Neutrophil (primary cell): ENCODE measurements at regions not wholly inside any gene's neighbourhood (a gene's known extent, or its start where the extent isn't known, plus 50 kb on each side); places are given as distances from the start of the nearest gene placed in this dataset.

Experiments used
- H3K27ac ChIP-seq: fragments of 200-600 bp; sonication (generic); 2 replicates; pipeline ENCODE4 v1.5.1; 2016; ENCODE audit warnings: mild to moderate bottlenecking, moderate library complexity
- H3K27me3 ChIP-seq: fragments of 200-600 bp; sonication (generic); 2 replicates; pipeline ENCODE4 v1.6.0; 2016; ENCODE audit warnings: mild to moderate bottlenecking
- H3K36me3 ChIP-seq: fragments of 200-600 bp; sonication (generic); 2 replicates; pipeline ENCODE4 v1.5.1; 2017
- H3K4me1 ChIP-seq, 2 experiments: fragments of 200-600 bp in 1 of 2; sonication (generic) in 1 of 2; 1 replicate in 1 of 2; 2 replicates in 1 of 2; pipeline versions ENCODE4 v1.5.1 to v1.6.1; 2013 to 2016; ENCODE audit warnings: low read depth in 1 of 2, low read length in 1 of 2, mild to moderate bottlenecking in 1 of 2, moderate library complexity in 1 of 2; ENCODE audit not compliant: control insufficient read depth in 1 of 2, insufficient read depth in 1 of 2
- H3K4me3 ChIP-seq, 2 experiments: fragments of 200-600 bp in 1 of 2; sonication (generic) in 1 of 2; 1 replicate in 1 of 2; 2 replicates in 1 of 2; pipeline ENCODE4 v1.5.1; 2013 to 2016; ENCODE audit warnings: low read depth in 1 of 2, low read length in 1 of 2, mild to moderate bottlenecking in 1 of 2, moderate library complexity in 1 of 2
- H3K9me3 ChIP-seq: fragments of 200-600 bp; sonication (generic); 2 replicates; pipeline ENCODE4 v1.5.1; 2016
- CTCF ChIP-seq: fragments of 200-600 bp; sonication (generic); IDR thresholded peaks from 2 replicates; pipeline ENCODE4 v1.5.1; 2016; ENCODE audit warnings: antibody characterized with exemption

GRCh38 chr6:144360401-144360800, 75.3 kb downstream of the UTRN start:
- no peaks in the 10 kb centered on the region for H3K36me3 ChIP-seq
- no peak for TF ChIP-seq CTCF
- no peak overlapping the region for H3K4me3 ChIP-seq
- no peaks in the 10 kb centered on the region for H3K9me3 ChIP-seq
- no peak overlapping the region for H3K27ac ChIP-seq
- H3K27me3 ChIP-seq: no peaks in the 10 kb centered on the region
- H3K4me1 ChIP-seq: peaks cover 12 to 13% of the 10 kb centered on the region in 2 experiments

- TF ChIP-seq CTCF: no peak
- H3K4me1 ChIP-seq: peaks cover 13 to 18% of the 10 kb centered on the region in 2 experiments
These were observed 75.9 kb downstream of the UTRN start for GRCh38 chr6:144361016-144361415.

DNA sequence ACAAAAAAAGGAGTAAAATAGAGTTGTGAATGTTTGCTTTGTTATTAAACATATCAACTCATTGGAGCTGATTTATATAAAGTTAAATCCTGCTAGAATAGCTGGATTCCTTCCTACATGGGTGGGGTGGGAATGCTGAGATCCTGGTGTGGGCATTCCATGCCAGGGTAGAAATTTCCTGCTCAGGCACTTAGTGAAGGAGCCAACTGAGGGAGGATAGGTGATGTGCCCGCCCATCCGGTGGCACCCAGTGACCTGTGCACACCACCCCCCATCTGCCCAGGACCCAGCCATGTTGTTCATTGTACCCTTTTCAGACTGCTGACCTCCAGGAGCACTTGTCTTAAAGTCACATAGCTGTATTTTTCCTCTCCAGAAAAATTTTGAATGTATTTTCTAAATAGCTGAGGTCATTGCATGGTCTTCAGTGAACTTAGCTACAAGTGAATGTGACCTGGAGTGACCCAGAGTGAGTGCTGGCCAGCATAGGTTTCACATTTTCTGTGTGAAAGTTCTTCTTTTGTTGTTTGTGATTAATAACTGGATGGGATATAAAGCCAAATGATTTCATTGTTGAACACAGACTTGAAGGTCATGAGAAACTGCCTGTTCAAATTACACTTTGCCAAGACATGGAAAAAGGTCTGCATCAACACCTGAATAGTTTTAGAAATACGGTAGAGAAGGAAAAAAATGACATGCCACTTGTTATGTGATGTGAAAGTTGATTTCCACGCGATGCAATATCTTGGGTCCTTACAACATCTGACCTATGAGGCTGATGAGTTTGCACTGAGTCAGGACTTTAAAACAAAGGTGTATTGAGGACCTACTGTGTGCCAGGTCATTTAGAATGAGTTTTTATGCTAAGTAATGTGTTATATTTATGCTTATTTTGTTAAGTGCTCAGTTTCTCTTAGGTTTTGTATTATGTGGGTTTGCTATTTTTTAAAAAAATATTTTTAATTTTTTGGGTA, 77.2 kb downstream of the UTRN start:
- no peaks in the 10 kb centered on the region for H3K9me3 ChIP-seq
- H3K36me3 ChIP-seq: no peaks in the 10 kb centered on the region
- no peak for TF ChIP-seq CTCF
- no peaks in the 10 kb centered on the region for H3K27me3 ChIP-seq
- no peak overlapping the region for H3K4me3 ChIP-seq
- peaks cover 13 to 18% of the 10 kb centered on the region in 2 experiments for H3K4me1 ChIP-seq
- peak overlapping the region; percentile 31 for H3K27ac ChIP-seq

More at GRCh38 chr6:144361016-144361415, 75.9 kb downstream of the UTRN start:
- no peaks in the 10 kb centered on the region for H3K9me3 ChIP-seq
- H3K27me3 ChIP-seq: no peaks in the 10 kb centered on the region
- H3K4me3 ChIP-seq: no peak overlapping the region
- no peaks in the 10 kb centered on the region for H3K36me3 ChIP-seq
- H3K27ac ChIP-seq: no peak overlapping the region

GRCh38 chr6:144364208-144364720, 79.1 kb downstream of the UTRN start:
- Histone ChIP-seq H3K36me3 (no peaks in the 10 kb centered on the region), H3K27ac (peak overlapping the region; percentile 72), H3K9me3 (no peaks in the 10 kb centered on the region), H3K27me3 (no peaks in the 10 kb centered on the region), H3K4me3 (no peak overlapping the region), H3K4me1 (peaks cover 13 to 18% of the 10 kb centered on the region in 2 experiments)
- TF ChIP-seq CTCF: no peak

GRCh38 chr6:144364782-144365181, 79.6 kb downstream of the UTRN start:
- no peaks in the 10 kb centered on the region for H3K9me3 ChIP-seq
- H3K27me3 ChIP-seq: no peaks in the 10 kb centered on the region
- peaks cover 13 to 18% of the 10 kb centered on the region in 2 experiments for H3K4me1 ChIP-seq
- H3K27ac ChIP-seq: peak overlapping the region; percentile 72
- no peaks in the 10 kb centered on the region for H3K36me3 ChIP-seq
- H3K4me3 ChIP-seq: no peak overlapping the region
- no peak for TF ChIP-seq CTCF
